Neutrophil (primary cell): ENCODE measurements at regions not wholly inside any gene's neighbourhood (a gene's known extent, or its start where the extent isn't known, plus 50 kb on each side); places are given as distances from the start of the nearest gene placed in this dataset.

Source experiments
- H3K27ac ChIP-seq: fragments of 200-600 bp; sonication (generic); 2 replicates; pipeline ENCODE4 v1.5.1; 2016; ENCODE audit warnings: mild to moderate bottlenecking, moderate library complexity
- H3K27me3 ChIP-seq: fragments of 200-600 bp; sonication (generic); 2 replicates; pipeline ENCODE4 v1.6.0; 2016; ENCODE audit warnings: mild to moderate bottlenecking
- H3K36me3 ChIP-seq: fragments of 200-600 bp; sonication (generic); 2 replicates; pipeline ENCODE4 v1.5.1; 2017
- H3K4me1 ChIP-seq, 2 experiments: fragments of 200-600 bp in 1 of 2; sonication (generic) in 1 of 2; 1 replicate in 1 of 2; 2 replicates in 1 of 2; pipeline versions ENCODE4 v1.5.1 to v1.6.1; 2013 to 2016; ENCODE audit warnings: low read depth in 1 of 2, low read length in 1 of 2, mild to moderate bottlenecking in 1 of 2, moderate library complexity in 1 of 2; ENCODE audit not compliant: control insufficient read depth in 1 of 2, insufficient read depth in 1 of 2
- H3K4me3 ChIP-seq, 2 experiments: fragments of 200-600 bp in 1 of 2; sonication (generic) in 1 of 2; 1 replicate in 1 of 2; 2 replicates in 1 of 2; pipeline ENCODE4 v1.5.1; 2013 to 2016; ENCODE audit warnings: low read depth in 1 of 2, low read length in 1 of 2, mild to moderate bottlenecking in 1 of 2, moderate library complexity in 1 of 2
- H3K9me3 ChIP-seq: fragments of 200-600 bp; sonication (generic); 2 replicates; pipeline ENCODE4 v1.5.1; 2016
- CTCF ChIP-seq: fragments of 200-600 bp; sonication (generic); IDR thresholded peaks from 2 replicates; pipeline ENCODE4 v1.5.1; 2016; ENCODE audit warnings: antibody characterized with exemption

DNA sequence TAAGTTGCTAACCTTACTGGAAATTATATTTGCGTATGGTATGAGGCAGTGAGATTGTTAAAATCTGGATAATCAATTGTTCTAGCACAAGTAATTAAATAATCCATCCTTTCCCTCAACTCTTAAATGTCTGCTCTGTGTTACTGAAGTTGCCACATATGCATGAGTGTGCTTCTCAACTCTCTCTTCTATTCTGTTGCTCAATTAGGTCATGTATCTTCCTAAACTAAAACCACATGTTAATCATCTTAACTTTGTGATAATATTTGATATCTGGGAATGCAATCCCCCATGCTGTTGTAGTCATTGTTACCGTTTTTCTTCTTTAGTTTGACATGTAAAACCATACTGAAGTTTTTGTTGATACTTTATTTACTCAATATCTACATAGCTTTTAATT lies 63.5 kb upstream of the STMND1 start:
- TF ChIP-seq CTCF = no peak
- no peaks in the 10 kb centered on the region for H3K27me3 ChIP-seq
- no peak overlapping the region for H3K4me3 ChIP-seq
- no peaks in the 10 kb centered on the region for H3K4me1 ChIP-seq
- H3K27ac ChIP-seq = no peak overlapping the region
- no peaks in the 10 kb centered on the region for H3K9me3 ChIP-seq
- H3K36me3 ChIP-seq = no peaks in the 10 kb centered on the region

DNA sequence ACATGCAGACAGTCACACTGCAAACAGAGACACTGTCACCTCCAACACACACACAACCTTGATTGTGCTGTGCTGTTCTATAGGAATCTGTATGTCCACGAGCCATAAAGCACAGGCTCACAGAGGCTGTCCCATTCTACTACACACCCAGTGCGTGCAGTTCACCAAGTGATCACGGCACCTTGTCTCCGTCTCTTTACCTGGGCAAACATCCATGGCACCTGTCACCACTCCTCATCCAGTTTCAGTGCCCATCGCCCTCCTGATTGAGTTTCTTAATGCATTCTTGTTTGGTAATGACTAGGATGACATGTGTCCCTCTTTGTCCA lies 65.8 kb upstream of the STMND1 start:
- Histone ChIP-seq H3K4me3 (no peak overlapping the region), H3K36me3 (no peaks in the 10 kb centered on the region), H3K9me3 (no peaks in the 10 kb centered on the region), H3K4me1 (no peaks in the 10 kb centered on the region), H3K27me3 (no peaks in the 10 kb centered on the region), H3K27ac (no peak overlapping the region)
- TF ChIP-seq CTCF = no peak

- H3K27ac ChIP-seq = no peak overlapping the region
- H3K4me3 ChIP-seq = no peak overlapping the region
- H3K4me1 ChIP-seq = no peaks in the 10 kb centered on the region
- H3K36me3 ChIP-seq = no peaks in the 10 kb centered on the region
- no peak for TF ChIP-seq CTCF
- H3K9me3 ChIP-seq = no peaks in the 10 kb centered on the region
- H3K27me3 ChIP-seq = no peaks in the 10 kb centered on the region
Observed at GRCh38 chr6:17035257-17036064, 66.4 kb upstream of the STMND1 start.

- no peaks in the 10 kb centered on the region for H3K4me1 ChIP-seq
- H3K27ac ChIP-seq = no peak overlapping the region
- H3K27me3 ChIP-seq = no peaks in the 10 kb centered on the region
- TF ChIP-seq CTCF = no peak
- no peaks in the 10 kb centered on the region for H3K9me3 ChIP-seq
- H3K36me3 ChIP-seq = no peaks in the 10 kb centered on the region
- H3K4me3 ChIP-seq = no peak overlapping the region
Observed at GRCh38 chr6:17033746-17034145, 68.1 kb upstream of the STMND1 start.

DNA sequence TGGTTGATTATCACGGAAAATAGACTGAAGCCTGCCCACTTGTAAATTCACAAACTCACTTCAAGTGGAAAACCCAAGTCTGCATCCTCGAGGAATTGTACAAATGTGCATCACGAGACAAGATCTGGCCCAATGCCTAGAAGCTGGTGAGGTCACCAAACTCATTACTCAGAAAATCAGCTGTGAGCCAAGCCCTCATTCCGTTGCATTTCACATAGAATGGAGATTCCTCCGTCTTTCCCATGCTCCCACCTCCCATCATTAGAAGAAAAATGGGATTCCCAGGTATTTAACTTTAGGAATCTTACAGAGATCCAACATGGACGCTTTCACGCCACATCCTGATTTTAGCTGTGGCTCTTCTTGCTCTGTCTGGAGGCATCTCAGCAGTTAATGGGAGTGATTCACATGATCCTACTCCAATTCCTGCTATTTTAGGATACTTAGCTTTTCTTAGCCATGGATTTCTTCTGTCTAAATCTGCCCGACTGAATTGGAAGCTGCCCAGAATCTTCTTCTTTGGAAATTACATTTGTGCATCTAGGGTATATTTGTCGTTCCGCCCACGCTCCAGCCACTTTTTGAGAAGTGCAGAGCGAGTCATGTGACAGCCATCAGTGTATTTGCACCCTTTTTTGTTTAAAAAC lies 68.7 kb upstream of the STMND1 start:
- Histone ChIP-seq H3K4me3 (no peak overlapping the region), H3K36me3 (no peaks in the 10 kb centered on the region), H3K27me3 (no peaks in the 10 kb centered on the region), H3K27ac (no peak overlapping the region), H3K9me3 (no peaks in the 10 kb centered on the region), H3K4me1 (no peaks in the 10 kb centered on the region)
- no peak for TF ChIP-seq CTCF
